NOMO-1 (cell line): ENCODE measurements at regions not wholly inside any gene's neighbourhood (a gene's known extent, or its start where the extent isn't known, plus 50 kb on each side); places are given as distances from the start of the nearest gene placed in this dataset.
"Not testable (repeated sequence)": the region's sequence is repeated elsewhere in the genome, so short reads cannot be mapped to it uniquely, and the experiment has no call there.

Source experiments
- DNase-seq, 2 experiments: peaks; one replicate each; lab custom pipeline; 2025; ENCODE audit not compliant: unreplicated experiment in 2 of 2; lab: John Stamatoyannopoulos, UW

GRCh38 chr4:129968778-129969177 lies 872.8 kb downstream of the C4orf33 start:
- no peak for DNase-seq

DNA sequence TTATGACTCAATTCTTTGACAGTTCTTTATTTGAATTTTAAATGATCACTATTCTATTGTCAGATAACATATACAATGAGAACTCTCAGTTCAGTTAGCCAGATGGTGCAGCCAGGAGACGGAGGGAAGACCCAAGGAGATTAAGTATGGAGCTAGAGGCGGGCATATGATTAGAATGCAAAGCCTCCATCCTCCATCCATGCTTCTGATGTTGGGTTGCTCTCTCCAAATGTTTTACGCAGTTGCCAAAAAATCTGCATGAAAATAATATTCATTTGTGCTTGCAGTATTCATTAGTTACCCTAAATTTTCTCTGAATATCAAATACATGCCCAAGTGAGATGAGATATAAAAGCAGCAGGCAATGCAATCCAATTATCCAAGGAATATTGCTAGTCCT lies 874.8 kb downstream of the C4orf33 start:
- no peak for DNase-seq

DNA sequence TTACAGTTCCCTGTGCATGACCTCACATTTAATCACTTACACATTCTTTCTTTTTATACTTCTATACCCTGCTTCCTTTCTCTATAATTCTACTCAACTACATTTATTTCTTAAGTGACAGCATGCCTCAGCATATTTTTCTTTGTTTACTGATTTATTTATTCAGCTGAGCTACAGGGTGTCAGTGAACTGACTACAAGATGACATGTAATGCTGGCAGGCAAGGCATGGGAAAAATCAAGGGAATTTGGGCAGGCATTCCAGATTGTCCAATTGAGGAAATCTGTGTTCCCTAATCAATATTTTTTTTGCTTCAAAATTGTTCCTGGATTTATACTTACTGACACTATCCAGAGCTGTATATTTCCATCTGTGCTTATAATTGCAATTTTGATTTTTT lies 875.5 kb downstream of the C4orf33 start:
- no peak for DNase-seq

DNA sequence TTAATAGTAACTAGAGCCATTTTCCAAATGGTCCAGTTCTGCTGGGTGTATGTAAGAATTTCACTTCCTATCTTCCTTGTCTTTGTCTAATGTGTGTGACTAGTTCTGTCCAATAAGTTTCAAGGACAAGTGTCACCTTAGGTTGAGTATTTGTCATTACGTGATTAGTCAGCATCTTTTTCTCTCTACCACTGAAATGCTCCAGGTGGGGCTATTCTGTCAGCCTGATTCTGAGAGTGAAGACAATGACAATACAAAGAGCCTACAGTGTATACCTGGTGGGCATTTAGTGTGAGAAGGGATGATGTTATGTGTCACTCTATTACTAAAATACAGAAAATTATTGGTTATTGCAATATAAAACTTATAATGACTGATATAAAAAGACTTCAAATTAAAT lies 876.3 kb downstream of the C4orf33 start:
- no peak for DNase-seq

DNA sequence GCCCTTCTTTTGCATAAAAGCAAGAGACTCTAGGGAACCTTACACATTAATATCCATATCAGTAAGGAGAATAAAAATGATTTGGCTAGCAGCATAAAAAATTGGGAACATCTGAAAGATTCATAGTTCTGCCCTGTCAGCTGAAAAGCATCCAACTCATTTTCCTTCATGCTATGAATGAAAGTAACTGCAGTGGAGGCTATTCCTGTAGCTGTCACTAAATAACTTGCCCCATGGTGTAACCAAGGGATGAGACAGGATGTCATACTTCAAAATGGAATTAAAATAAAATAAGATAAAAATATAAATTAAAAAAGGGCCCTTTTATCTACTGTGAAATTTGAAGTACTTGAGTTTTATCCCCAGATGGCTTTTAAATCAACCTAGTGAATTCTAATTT lies 878.8 kb downstream of the C4orf33 start:
- no peak for DNase-seq

DNA sequence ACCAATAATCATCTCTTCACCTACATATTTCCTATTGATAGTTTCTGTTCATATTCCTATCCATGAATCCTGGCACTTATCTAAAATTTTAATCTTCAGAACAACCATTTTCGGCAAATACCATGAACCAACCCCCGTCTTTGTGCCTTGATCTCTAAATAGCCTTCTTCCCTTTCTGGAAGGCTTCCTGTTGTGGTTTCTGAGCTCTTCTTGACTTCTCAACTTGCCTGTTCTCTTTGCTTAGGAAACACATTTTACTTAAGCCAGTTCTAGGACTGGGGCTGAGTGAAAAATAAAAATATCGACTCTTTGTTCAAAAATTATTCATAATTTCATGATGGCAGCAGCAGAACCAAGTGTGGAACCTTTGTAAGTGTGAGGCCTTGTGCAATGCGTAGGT lies 882.4 kb downstream of the C4orf33 start:
- DNase-seq: no peak

GRCh38 chr4:129988957-129989356 lies 893.0 kb downstream of the C4orf33 start:
- no peak for DNase-seq

DNA sequence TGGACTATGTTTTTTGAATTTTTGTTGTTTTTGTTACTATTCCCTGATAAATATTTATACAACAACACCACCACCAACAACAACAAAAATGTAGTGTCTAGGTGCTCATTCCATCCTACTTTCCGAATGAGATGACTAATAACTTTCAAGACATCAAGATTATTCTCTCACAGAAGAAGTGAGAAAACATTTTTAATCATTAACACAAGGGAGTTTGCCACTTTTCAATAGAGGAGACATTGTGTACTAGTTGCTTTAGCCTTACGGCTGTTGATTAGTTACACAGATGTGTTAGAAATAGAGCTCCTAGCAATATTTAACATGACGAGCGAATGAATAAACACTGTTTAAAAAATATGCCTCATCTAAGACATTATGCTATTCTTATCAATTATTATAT lies 898.8 kb downstream of the C4orf33 start:
- DNase-seq: no peak

GRCh38 chr4:129998436-129999150 lies 902.6 kb downstream of the C4orf33 start:
- DNase-seq: no peak

GRCh38 chr4:129999156-129999555 lies 903.2 kb downstream of the C4orf33 start:
- no peak for DNase-seq

DNA sequence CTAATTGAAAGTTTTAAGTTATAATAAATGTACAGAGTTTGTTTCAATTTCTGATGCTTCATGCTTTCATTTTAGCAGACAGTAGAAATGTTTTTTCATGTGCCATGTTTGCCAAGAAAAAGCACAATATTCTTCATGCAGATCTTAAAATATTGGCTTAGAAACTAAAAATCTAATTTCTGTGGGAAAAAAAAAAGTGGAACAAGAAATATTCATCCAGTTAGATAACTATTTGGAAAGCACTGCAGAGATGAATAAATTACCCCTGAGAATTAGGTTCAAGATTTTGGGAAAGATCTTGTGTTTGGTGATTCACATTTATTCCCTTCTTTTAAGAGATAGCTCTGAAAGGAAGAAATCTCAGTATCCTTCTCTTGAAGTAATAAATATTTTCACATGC lies 912.5 kb downstream of the C4orf33 start:
- DNase-seq: no peak

DNA sequence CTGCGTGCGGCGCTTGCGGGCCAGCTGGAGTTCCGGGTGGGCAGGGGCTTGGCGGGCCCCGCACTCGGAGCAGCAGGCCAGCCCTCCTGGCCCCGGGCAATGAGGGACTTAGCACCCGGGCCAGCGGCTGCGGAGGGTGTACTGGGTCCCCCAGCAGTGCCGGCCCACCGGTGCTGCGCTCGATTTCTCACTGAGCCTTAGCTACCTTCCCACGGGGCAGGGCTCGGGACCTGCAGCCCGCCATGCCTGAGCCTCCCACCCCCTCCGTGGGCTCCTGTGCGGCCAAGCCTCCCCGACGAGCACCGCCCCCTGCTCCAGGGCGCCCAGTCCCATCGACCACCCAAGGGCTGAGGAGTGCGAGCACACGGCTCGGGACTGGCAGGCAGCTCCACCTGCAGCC lies 916.9 kb downstream of the C4orf33 start:
- DNase-seq: not testable (repeated sequence)

DNA sequence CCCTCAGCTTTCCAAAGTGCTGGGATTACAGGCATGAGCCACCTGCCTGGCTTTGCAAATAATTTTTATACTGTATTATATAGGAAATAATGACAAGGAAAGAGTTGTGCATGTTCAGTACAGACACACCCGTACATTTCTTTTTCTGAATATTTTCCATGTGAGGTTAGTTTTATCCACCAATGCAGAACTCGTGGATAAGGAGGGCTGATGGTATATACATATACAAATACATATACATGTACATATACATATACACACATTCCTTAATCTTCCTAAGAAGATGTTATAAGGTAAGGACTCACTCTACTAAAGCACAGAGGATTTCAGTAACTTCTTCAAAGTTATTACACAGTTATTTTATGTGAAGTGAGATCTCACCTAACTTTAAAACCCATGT lies 925.8 kb downstream of the C4orf33 start:
- no peak for DNase-seq

DNA sequence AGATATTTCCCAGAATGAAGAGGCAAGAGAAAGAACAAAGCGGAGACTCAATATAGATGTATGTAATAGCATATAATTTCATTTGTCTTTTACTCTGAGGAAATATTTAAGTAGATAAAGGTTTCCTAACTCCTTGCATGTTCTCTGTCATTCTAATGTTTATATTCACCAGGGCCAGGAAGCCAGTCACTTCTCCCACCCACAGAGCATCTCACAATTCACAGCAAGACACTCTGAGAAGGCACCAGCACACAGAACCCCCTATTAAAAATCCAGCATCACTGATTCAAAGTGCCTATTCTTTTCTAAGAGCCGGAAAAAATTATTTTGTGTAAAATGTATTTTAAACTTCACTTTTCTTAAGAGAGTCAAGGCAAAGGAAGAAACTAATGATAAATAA lies 927.1 kb downstream of the C4orf33 start:
- DNase-seq: no peak

GRCh38 chr4:130025701-130026100 lies 929.7 kb downstream of the C4orf33 start:
- no peak for DNase-seq

GRCh38 chr4:130026185-130026584 lies 930.2 kb downstream of the C4orf33 start:
- DNase-seq: no peak

- no peak for DNase-seq
Observed at GRCh38 chr4:130027973-130028372, 932.0 kb downstream of the C4orf33 start.

DNA sequence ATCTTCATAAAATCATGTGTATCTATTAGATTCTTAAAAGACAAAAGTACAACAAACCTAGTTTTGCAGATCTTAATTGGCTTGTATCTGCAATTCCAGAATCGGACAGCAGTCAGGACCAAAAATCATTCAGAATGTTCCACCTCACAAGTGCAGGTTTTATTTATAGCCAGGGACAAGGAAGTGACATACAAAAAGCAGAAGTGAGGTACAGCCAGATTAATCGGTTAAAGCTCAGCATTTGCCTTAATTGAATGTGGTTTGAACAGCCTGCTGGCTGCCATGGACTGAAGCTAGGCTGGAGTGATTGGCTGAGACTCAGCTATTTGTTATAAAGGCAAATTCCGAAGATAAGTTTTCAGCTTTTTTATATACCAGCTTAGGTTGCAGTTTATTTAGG lies 932.6 kb downstream of the C4orf33 start:
- peak; percentile 73 to 86 for DNase-seq

GRCh38 chr4:130029442-130029841 lies 933.5 kb downstream of the C4orf33 start:
- no peak for DNase-seq

- DNase-seq: no peak
Observed at GRCh38 chr4:130031858-130032257, 935.9 kb downstream of the C4orf33 start.

GRCh38 chr4:130033657-130034056 lies 937.7 kb downstream of the C4orf33 start:
- not testable (repeated sequence) for DNase-seq

GRCh38 chr4:130034876-130035275 lies 938.9 kb downstream of the C4orf33 start:
- DNase-seq: no peak

GRCh38 chr4:130035391-130035790 lies 939.4 kb downstream of the C4orf33 start:
- DNase-seq: no peak
